Activated CD8-positive, alpha-beta memory T cell treated with anti-CD3 and anti-CD28 coated beads, Interleukin-2, amount 50 U/mL, for 24 hours (primary cell): ENCODE measurements at regions not wholly inside any gene's neighbourhood (a gene's known extent, or its start where the extent isn't known, plus 50 kb on each side); places are given as distances from the start of the nearest gene placed in this dataset.

Source experiments
- DNase-seq: peaks from one replicate; pipeline ENCODE4 v3.0.0-alpha.2; 2020; ENCODE audit errors: extremely low read depth

GRCh38 chr1:221850470-221851187, 108.7 kb upstream of the DUSP10 start:
- DNase-seq: no peak

GRCh38 chr1:221849897-221850296, 108.0 kb upstream of the DUSP10 start:
- DNase-seq: no peak

DNA sequence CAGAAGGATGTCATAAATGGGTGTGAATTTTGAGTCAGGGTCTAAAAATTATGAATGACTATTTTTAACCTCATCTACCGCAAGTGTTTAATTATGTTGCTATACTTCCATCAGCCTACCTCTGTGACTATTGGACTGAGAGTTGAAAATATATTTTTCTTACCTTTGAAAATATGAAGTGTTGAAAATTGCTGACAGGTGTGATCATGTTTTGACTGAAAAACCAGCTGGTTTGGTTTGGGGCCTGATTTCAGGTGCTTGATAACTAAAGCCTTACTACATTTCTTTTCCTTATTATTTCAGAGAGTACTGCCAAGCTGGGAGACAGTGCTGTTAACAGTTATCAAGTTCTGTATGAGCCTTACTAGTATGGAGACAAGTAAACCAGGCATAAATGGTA, 107.2 kb upstream of the DUSP10 start:
- no peak for DNase-seq

DNA sequence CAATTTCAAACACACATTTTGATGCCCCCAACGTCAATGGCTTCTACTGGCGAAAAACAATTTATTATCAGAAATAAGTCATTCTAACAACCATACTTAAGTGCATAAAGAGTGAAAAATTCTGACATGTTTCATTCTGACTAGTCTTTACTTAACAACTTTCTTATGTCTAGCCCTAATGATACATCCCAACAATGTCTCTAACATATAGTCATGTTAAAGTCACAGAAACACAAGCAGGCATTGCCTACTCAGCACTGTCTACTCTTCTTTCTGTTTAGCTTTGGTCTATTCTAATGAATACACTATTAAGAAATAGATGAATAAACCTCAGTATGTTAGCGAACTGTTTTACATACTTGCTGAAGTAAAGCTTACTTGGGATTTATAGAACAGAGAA, 105.8 kb upstream of the DUSP10 start:
- no peak for DNase-seq

DNA sequence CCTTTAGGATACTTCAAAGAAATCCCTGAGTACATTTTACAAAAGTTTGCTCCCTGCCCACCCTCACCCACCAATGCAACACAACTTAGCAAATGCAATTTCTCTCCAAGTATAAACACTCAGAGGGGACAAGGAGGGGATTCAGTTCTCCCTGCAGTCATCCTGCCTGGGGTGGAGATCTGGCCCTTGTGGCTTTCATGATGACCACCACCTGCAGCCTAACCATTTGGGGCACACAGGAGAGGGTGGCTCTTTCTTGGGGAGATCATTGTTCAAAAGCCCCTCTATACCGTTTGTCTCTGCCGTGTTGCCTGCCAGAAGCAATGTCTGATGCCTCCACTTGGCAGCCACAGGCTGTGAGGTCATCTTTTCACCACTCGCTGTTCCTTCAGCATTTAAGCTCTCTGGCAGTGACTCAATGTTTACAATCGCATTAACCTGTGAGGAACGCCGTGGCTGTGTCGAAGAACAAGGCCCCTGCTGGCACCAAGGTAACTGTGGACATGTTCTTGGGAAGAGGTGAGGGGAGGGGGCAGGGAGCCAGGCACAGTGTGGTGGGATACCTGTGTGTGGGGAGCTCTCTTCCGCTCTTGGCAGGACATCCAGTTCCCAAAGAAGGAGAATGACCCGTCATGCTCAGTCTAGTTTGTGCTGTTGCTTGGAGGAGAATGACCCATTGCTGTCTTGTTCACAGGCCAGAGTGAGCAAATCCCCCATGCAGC, 103.9 kb upstream of the DUSP10 start:
- DNase-seq: no peak

DNA sequence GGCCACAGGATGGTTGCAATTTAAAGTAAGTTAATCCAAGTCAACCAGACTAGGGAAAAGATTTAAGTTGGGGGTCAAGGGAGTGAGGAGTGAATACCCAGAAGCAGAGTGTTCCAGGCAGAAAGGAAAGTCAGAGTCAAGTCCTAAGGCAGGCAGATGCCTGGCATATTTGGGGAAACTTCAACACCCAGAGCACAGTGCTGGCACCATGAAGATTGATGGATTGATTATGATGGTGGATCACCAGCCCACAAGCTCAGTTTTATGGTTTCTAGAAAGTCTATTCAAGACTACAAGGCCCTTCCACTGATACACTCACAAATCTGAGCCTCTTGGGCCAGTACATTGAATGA, 100.1 kb upstream of the DUSP10 start:
- no peak for DNase-seq

GRCh38 chr1:221841251-221841982, 99.5 kb upstream of the DUSP10 start:
- DNase-seq: no peak

GRCh38 chr1:221840511-221841243, 98.8 kb upstream of the DUSP10 start:
- DNase-seq: no peak

- peak; percentile 67 for DNase-seq
Measured at GRCh38 chr1:221839782-221840395, 98.0 kb upstream of the DUSP10 start.

GRCh38 chr1:221839321-221839720, 97.4 kb upstream of the DUSP10 start:
- DNase-seq: no peak

- no peak for DNase-seq
Measured at GRCh38 chr1:221837896-221838295, 96.0 kb upstream of the DUSP10 start.

- no peak for DNase-seq
Measured at GRCh38 chr1:221834698-221835513, 93.0 kb upstream of the DUSP10 start.

DNA sequence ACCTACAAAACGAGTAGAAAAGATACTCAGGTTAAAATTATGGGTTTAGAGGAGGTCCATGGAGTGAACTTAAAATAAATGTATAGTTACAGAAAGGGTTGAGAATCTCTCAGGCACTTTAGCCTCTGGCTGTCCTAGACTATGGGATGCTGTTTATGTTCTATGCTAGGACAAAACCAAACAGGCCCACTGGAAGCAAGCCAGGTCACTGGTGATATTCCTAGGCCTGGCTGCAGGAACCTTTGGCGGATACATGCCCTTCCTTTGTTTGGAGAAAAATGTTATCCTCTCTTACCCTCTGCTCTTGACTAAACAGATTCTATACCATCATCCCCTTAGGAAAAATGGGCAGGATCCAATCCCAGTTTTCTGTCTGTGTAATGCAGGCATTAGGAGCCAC, 90.7 kb upstream of the DUSP10 start:
- DNase-seq: no peak

DNA sequence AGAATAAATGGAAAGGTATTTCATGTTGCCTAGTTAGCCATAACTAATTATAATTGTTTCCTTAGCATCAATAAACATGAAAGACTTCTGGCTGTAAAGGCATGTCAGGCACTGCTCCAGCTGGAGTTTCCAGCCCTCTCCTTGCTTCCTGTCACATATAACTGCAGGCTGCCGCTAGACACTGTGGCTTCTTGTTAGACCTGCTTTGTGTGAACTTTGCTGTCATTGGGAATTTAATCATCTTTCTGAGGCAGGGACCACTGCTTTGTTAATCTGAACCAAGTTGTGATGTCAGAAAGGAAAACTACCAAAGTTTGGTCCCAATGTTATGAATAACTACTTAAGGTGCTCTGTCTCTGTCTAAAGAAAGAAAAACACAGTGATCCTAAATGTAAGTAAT, 90.3 kb upstream of the DUSP10 start:
- no peak for DNase-seq

GRCh38 chr1:221829327-221830015, 87.6 kb upstream of the DUSP10 start:
- no peak for DNase-seq

DNA sequence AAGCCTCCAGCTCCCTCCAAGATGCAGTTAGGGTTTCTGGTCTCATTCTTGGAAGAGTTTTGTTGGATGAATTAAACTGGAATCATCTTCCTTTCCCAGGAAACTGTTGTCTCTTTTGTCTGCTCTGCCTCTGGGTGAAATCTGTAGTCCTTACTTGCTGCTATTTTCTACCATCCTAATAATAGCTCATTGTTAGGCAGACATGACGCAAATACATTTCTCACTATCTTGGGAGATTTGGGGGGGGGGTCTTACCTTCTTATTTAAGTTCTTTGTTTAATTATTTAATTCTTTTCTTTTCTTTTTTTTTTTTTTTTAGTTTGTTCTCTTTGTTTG, 85.4 kb upstream of the DUSP10 start:
- DNase-seq: no peak

DNA sequence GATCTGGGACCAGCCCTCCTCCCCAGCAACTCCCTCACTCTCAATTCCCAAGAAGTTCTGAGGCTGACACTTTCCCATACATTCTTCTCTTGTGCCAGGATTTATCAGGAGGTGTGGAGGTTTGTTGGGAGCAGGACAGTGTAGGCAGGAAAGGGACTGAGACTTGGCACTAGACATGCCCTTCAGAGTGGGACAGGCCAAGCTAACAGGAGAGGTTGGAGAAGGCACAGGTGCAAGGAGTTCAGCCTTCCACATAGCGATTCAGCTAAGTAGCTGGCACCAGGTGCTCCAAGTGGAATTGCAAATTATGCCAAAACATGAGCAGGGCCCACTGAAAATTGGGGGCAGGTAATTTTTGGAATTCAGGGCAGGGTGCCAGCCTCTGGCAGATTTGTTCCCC, 83.0 kb upstream of the DUSP10 start:
- no peak for DNase-seq

DNA sequence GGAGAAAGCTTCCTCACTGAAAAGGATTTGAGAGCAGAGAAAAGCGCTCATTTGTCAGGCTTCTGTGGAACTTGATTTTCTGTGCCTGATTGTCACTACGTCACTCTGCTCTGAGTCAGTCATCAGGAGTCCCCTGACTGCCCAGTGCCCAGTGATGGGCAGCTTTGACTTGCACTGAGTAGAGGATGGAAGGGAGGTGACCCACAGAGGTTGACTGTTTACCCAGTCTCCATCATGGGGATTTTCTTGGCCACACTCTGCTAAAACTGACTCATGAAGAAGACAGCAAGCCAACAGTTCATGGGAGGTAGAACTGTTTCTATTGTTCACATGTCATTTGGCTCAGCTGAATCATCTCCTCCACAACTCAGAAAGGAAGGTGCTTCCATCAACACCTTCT, 82.1 kb upstream of the DUSP10 start:
- no peak for DNase-seq

DNA sequence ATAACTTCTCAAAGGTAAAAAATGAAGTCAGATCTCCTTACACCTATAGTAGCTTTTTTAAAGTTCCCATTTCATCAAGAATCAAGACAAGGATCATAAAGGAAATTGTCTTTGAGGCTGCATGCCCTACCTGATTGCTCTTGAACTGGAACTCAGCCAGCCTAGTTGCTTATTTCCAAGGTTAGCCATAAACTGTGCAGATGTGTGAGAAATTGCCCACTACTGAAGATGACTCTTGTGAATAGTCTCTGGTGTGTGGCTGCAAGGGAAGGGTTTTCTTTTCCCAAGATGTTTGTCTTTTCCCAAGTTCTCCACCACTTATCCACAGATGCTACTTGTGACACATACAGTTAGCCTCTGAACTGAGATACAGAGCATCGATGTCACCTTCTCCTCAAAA, 81.7 kb upstream of the DUSP10 start:
- DNase-seq: no peak

GRCh38 chr1:221823149-221823548, 81.3 kb upstream of the DUSP10 start:
- no peak for DNase-seq

GRCh38 chr1:221822591-221822990, 80.7 kb upstream of the DUSP10 start:
- no peak for DNase-seq
